ENCODE measurements at regions not wholly inside any gene's neighbourhood (a gene's known extent, or its start where the extent isn't known, plus 50 kb on each side); places are given as distances from the start of the nearest gene placed in this dataset.

DNA sequence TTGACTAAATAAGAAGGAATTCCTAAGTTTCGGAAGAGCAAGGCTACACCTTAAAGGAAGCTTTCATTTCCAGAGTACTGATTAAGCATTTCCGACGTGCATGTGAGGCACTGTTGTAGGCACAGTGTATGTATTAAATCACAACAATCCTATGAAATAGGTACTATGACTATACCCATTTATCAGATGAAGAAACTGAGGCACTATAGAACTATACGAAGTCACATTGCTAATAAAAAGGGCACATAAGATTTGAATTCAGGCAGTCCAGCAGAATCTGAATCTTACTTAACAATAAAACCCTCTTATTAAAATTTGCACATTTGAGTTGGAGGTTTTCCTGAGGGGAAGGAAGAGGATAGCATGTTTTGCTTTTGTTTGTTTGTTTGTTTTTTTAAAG, 243.5 kb upstream of the FANCL start:
- TF ChIP-seq SNAI2 (CRISPR knock-in tag; IDR thresholded peaks at IDR 0.05) (no peak), TOX (CRISPR knock-in tag; IDR thresholded peaks at IDR 0.05; ENCODE audit: borderline replicate concordance) (no peak), ZNF70 (CRISPR knock-in tag; IDR thresholded peaks at IDR 0.05) (no peak), GLIS3 (CRISPR knock-in tag; IDR thresholded peaks at IDR 0.05) (no peak), OSR1 (CRISPR knock-in tag; IDR thresholded peaks at IDR 0.05) (no peak), BACH2 (CRISPR knock-in tag; IDR thresholded peaks at IDR 0.05; ENCODE audit: borderline replicate concordance) (no peak)
- ATAC-seq = no peak

DNA sequence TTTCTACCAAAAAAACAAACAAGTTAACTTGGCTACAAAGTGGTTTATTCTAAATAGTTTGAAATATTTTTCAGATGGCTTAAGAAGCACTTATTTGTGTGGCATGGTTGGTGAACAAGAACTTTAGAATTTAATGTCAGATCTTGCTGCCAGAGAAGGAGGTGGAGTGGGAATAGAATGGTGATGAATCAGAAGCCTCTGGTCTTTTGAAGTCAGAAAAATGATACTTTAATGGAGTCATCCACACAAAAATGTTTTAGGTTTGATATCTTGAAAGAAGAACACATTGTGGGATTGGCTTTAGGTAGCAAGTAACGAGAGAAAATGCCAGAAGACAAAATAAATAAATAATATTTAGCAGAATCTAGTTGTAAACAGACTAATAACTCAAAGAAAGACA, 243.1 kb upstream of the FANCL start:
- peak; percentile 20; the same call in 1 of the 2 replicates for TF ChIP-seq ISL1 (CRISPR knock-in tag; IDR thresholded peaks at IDR 0.05)
- TF ChIP-seq PPARA (CRISPR knock-in tag; IDR thresholded peaks at IDR 0.05; ENCODE audit: borderline replicate concordance) = no peak
- ATAC-seq = no peak

DNA sequence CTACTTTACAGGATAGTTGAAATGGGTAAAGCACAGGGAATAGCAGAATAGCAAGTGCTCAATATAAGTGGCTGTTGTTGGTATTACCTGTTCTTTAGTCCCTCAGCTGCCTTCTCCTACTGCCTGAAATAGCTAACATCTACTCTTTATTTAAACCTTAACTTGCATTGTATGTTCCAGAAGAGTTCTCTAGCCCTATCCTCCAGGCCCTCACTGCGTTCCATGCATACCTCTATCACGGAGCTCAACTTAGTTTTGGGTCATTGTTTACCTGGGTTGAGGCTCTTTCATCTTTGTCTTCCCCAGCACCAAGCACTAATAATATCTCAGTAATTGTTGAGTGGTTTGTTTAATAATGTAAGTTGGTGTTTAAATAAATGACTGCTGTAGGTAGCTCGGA, 242.2 kb upstream of the FANCL start:
- TF ChIP-seq, protein P1, sequence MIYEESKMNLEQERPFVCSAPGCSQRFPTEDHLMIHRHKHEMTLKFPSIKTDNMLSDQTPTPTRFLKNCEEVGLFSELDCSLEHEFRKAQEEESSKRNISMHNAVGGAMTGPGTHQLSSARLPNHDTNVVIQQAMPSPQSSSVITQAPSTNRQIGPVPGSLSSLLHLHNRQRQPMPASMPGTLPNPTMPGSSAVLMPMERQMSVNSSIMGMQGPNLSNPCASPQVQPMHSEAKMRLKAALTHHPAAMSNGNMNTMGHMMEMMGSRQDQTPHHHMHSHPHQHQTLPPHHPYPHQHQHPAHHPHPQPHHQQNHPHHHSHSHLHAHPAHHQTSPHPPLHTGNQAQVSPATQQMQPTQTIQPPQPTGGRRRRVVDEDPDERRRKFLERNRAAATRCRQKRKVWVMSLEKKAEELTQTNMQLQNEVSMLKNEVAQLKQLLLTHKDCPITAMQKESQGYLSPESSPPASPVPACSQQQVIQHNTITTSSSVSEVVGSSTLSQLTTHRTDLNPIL (CRISPR knock-in tag; IDR thresholded peaks at IDR 0.05; ENCODE audit: low read depth) = no peak
- no peak for TF ChIP-seq ZNF565 (CRISPR knock-in tag; conservative IDR thresholded peaks at IDR 0.05; ENCODE audit: low read depth)
- TF ChIP-seq ZFP30 (CRISPR knock-in tag; IDR thresholded peaks at IDR 0.05) = no peak
- no peak for TF ChIP-seq OSR1 (CRISPR knock-in tag; IDR thresholded peaks at IDR 0.05)
- TF ChIP-seq, protein P2, sequence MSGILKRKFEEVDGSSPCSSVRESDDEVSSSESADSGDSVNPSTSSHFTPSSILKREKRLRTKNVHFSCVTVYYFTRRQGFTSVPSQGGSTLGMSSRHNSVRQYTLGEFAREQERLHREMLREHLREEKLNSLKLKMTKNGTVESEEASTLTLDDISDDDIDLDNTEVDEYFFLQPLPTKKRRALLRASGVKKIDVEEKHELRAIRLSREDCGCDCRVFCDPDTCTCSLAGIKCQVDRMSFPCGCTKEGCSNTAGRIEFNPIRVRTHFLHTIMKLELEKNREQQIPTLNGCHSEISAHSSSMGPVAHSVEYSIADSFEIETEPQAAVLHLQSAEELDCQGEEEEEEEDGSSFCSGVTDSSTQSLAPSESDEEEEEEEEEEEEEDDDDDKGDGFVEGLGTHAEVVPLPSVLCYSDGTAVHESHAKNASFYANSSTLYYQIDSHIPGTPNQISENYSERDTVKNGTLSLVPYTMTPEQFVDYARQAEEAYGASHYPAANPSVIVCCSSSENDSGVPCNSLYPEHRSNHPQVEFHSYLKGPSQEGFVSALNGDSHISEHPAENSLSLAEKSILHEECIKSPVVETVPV (CRISPR knock-in tag; IDR thresholded peaks at IDR 0.05) = no peak
- no peak for TF ChIP-seq ESRRG (CRISPR knock-in tag; IDR thresholded peaks at IDR 0.05)
- TF ChIP-seq ZNF8 (CRISPR knock-in tag; IDR thresholded peaks at IDR 0.05) = no peak
- no peak for TF ChIP-seq ISL1 (CRISPR knock-in tag; IDR thresholded peaks at IDR 0.05)
- TF ChIP-seq BACH2 (CRISPR knock-in tag; IDR thresholded peaks at IDR 0.05; ENCODE audit: borderline replicate concordance) = no peak
- TF ChIP-seq, protein P3, sequence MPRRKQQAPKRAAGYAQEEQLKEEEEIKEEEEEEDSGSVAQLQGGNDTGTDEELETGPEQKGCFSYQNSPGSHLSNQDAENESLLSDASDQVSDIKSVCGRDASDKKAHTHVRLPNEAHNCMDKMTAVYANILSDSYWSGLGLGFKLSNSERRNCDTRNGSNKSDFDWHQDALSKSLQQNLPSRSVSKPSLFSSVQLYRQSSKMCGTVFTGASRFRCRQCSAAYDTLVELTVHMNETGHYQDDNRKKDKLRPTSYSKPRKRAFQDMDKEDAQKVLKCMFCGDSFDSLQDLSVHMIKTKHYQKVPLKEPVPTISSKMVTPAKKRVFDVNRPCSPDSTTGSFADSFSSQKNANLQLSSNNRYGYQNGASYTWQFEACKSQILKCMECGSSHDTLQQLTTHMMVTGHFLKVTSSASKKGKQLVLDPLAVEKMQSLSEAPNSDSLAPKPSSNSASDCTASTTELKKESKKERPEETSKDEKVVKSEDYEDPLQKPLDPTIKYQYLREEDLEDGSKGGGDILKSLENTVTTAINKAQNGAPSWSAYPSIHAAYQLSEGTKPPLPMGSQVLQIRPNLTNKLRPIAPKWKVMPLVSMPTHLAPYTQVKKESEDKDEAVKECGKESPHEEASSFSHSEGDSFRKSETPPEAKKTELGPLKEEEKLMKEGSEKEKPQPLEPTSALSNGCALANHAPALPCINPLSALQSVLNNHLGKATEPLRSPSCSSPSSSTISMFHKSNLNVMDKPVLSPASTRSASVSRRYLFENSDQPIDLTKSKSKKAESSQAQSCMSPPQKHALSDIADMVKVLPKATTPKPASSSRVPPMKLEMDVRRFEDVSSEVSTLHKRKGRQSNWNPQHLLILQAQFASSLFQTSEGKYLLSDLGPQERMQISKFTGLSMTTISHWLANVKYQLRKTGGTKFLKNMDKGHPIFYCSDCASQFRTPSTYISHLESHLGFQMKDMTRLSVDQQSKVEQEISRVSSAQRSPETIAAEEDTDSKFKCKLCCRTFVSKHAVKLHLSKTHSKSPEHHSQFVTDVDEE (CRISPR knock-in tag; IDR thresholded peaks at IDR 0.05) = no peak
- no peak for TF ChIP-seq GLIS3 (CRISPR knock-in tag; IDR thresholded peaks at IDR 0.05)
- no peak for TF ChIP-seq CSDC2 (CRISPR knock-in tag; IDR thresholded peaks at IDR 0.05)
- no peak for TF ChIP-seq ZC3H10 (CRISPR knock-in tag; IDR thresholded peaks at IDR 0.05)
- TF ChIP-seq ZNF70 (CRISPR knock-in tag; IDR thresholded peaks at IDR 0.05) = no peak
- TF ChIP-seq ZFP3 (CRISPR knock-in tag; IDR thresholded peaks at IDR 0.05) = no peak

DNA sequence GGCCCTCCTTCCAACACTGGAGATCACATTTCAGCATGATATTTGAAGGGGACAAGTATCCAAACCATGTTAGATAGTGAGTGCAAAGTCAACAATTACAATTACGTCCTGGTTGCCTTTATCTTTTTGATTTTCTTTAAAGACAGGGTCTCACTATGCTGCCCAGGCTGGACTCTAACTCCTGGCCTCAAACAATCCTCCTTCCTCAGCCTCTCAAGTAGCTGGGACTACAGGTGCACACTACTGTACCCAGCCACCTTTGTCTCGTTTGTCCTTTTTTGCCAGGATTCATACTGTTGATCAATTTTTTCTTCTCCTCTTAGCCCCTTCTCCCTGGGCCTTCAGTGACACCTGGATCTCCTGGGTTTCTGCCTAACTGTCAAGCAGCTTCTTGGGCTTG, 240.5 kb upstream of the FANCL start:
- no peak for ATAC-seq
- TF ChIP-seq ESRRG (CRISPR knock-in tag; IDR thresholded peaks at IDR 0.05) = no peak
- TF ChIP-seq, protein P2 (CRISPR knock-in tag; IDR thresholded peaks at IDR 0.05) = no peak
- TF ChIP-seq, protein P4, sequence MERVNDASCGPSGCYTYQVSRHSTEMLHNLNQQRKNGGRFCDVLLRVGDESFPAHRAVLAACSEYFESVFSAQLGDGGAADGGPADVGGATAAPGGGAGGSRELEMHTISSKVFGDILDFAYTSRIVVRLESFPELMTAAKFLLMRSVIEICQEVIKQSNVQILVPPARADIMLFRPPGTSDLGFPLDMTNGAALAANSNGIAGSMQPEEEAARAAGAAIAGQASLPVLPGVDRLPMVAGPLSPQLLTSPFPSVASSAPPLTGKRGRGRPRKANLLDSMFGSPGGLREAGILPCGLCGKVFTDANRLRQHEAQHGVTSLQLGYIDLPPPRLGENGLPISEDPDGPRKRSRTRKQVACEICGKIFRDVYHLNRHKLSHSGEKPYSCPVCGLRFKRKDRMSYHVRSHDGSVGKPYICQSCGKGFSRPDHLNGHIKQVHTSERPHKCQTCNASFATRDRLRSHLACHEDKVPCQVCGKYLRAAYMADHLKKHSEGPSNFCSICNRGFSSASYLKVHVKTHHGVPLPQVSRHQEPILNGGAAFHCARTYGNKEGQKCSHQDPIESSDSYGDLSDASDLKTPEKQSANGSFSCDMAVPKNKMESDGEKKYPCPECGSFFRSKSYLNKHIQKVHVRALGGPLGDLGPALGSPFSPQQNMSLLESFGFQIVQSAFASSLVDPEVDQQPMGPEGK (CRISPR knock-in tag; IDR thresholded peaks at IDR 0.05; ENCODE audit: borderline replicate concordance) = no peak
- no peak for TF ChIP-seq ZNF70 (CRISPR knock-in tag; IDR thresholded peaks at IDR 0.05)
- TF ChIP-seq, protein P5, sequence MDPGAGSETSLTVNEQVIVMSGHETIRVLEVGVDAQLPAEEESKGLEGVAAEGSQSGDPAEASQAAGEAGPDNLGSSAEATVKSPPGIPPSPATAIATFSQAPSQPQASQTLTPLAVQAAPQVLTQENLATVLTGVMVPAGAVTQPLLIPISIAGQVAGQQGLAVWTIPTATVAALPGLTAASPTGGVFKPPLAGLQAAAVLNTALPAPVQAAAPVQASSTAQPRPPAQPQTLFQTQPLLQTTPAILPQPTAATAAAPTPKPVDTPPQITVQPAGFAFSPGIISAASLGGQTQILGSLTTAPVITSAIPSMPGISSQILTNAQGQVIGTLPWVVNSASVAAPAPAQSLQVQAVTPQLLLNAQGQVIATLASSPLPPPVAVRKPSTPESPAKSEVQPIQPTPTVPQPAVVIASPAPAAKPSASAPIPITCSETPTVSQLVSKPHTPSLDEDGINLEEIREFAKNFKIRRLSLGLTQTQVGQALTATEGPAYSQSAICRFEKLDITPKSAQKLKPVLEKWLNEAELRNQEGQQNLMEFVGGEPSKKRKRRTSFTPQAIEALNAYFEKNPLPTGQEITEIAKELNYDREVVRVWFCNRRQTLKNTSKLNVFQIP (CRISPR knock-in tag; IDR thresholded peaks at IDR 0.05; ENCODE audit: borderline replicate concordance, low read depth) = no peak
- TF ChIP-seq ZC3H10 (CRISPR knock-in tag; IDR thresholded peaks at IDR 0.05) = no peak
- no peak for TF ChIP-seq SNAI2 (CRISPR knock-in tag; IDR thresholded peaks at IDR 0.05)
- TF ChIP-seq ZNF8 (CRISPR knock-in tag; IDR thresholded peaks at IDR 0.05) = no peak
- no peak for TF ChIP-seq GLIS3 (CRISPR knock-in tag; IDR thresholded peaks at IDR 0.05)
- no peak for TF ChIP-seq TCF4 (CRISPR knock-in tag; IDR thresholded peaks at IDR 0.05; ENCODE audit: borderline replicate concordance)
- TF ChIP-seq ZFP3 (CRISPR knock-in tag; IDR thresholded peaks at IDR 0.05) = no peak
- TF ChIP-seq, protein P1 (CRISPR knock-in tag; IDR thresholded peaks at IDR 0.05; ENCODE audit: low read depth) = no peak
- no peak for TF ChIP-seq TOX (CRISPR knock-in tag; IDR thresholded peaks at IDR 0.05; ENCODE audit: borderline replicate concordance)
- TF ChIP-seq CSDC2 (CRISPR knock-in tag; IDR thresholded peaks at IDR 0.05) = no peak

More for the DNA sequence above, 242.2 kb upstream of the FANCL start:
- no peak for ATAC-seq
